Fibroblast of villous mesenchyme (primary cell): ENCODE measurements at regions not wholly inside any gene's neighbourhood (a gene's known extent, or its start where the extent isn't known, plus 50 kb on each side); places are given as distances from the start of the nearest gene placed in this dataset.
"Not testable (repeated sequence)": the region's sequence is repeated elsewhere in the genome, so short reads cannot be mapped to it uniquely, and the experiment has no call there.

Experiments used
- DNase-seq: peaks from one replicate; pipeline ENCODE4 v3.0.0-alpha.2; 2010; ENCODE audit warnings: low read depth
- H3K4me3 ChIP-seq: 2 replicates; pipeline ENCODE4 v1.5.1; 2011; ENCODE audit warnings: low read depth, mild to moderate bottlenecking, low read length
- CTCF ChIP-seq: IDR thresholded peaks from 2 replicates; pipeline ENCODE4 v1.5.1; 2012; ENCODE audit warnings: low read depth, mild to moderate bottlenecking, low read length; ENCODE audit not compliant: insufficient read depth

GRCh38 chr3:22704166-22704565 lies 499.0 kb upstream of the UBE2E2 start:
- DNase-seq = no peak
- H3K4me3 ChIP-seq = no peak overlapping the region
- no peak for TF ChIP-seq CTCF

DNA sequence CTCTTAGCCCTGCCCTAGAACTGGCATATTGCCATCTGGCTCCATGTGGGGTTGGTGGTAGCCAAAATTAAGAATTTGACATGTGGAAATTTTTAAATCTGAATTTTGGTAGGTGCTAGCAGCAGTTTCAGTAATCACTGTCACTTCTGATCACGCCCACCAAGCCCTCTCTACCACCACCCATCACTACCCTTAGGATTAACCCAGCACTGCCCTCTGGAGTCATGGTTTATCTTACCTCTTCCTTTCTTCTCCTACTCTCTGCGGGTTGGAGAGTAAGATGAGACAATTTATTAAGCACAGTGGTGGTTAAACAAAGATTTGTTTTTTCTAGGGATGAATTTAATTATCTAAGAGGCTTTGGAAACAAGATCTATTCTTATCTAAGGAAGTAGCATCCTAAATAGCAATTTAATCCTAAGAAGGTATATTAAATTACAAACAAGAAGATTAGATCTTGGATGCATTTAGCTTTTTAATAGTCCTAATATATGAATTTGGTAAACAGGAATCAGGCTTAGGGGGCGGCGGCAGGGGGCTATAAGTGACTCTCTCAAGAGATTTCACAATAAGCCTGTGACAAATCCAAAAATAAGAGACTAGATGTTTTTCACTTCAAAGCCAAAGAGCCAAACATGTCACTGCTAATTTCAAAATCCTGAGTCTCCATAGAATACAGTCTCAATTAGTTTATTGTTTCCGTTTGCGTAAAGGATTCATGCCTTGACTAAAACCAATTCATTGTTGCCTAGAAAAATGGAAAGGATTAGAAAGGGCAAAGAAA lies 498.4 kb upstream of the UBE2E2 start:
- no peak for DNase-seq
- TF ChIP-seq CTCF = no peak
- H3K4me3 ChIP-seq = no peak overlapping the region

DNA sequence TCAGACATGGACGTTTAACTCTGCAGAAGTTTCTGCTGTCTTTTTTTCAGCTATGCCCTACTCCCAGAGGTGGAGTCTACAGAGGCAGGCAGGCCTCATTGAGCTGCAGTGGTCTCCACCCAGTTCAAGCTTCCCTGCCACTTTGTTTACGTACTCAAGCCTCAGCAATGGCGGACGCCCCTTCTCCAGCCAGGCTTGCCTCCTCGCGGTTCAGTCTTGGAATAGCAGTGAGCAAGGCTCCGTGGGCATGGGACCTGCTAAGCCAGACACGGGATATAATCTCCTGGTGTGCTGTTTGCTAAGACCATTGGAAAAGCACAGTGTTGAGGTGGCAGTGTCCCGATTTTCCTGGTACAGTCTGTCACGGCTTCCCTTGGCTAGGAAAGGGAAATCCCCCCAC lies 496.2 kb upstream of the UBE2E2 start:
- DNase-seq = not testable (repeated sequence)

DNA sequence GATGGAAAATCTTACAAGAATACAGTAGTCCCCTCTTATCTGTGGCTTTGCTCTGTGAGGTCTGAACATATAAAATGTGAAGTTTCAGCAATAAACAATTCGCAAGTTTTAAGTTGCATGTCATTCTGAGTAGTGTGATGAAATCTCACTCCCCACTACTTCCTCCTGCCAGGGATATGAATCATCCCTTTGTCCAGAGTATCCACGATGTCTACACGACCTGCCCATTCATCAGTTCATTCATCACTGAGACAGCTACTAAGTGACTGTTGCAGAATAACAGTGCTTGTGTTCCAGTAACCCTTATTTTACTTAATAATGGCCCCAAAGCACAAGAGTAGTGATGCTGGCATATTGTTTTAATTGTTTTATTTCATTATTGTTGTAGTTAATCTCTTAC lies 489.2 kb upstream of the UBE2E2 start:
- TF ChIP-seq CTCF = no peak
- DNase-seq = peak; percentile 33
- H3K4me3 ChIP-seq = no peak overlapping the region

More for the DNA sequence above, 496.2 kb upstream of the UBE2E2 start:
- not testable (repeated sequence) for H3K4me3 ChIP-seq

- H3K4me3 ChIP-seq = no peak overlapping the region
- DNase-seq = no peak
- no peak for TF ChIP-seq CTCF
These were observed 488.4 kb upstream of the UBE2E2 start for GRCh38 chr3:22714749-22715148.

DNA sequence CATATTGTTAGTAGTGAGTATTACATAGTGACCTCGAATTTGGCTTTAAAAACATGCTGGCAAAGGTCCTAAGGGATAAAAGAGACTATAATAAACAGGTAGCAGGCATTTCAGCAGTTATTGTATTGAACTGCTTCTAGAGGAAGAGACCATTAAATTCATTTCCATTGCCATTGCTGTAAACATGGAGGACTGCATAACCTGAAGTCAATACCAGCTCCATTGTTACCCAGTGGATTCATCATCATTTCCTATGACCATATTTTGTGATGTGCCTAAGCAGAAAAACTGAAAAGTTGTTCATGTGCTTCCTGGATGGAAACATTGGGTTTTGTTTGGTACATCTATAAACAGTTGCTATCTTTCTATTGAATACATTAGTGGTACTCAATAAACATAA lies 482.5 kb upstream of the UBE2E2 start:
- TF ChIP-seq CTCF = no peak
- DNase-seq = no peak

DNA sequence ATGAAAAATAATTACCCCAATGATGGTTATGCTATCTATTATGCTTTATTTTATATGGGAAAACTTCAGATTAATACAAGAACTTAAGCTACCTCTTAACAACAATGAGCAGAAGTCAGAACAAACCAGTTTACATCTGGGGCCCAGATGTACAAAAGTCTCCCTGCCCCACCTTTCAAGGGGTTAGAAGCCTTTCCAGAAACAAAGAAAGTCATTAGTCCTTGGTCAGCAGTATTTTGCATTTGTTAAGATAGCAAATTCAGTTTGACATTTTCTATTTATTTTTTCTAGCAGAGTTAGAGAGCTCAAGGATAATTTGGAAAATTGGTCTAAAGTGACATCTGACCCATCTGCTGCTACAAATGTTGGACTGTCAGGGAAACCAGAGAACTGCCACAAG lies 478.7 kb upstream of the UBE2E2 start:
- TF ChIP-seq CTCF = no peak
- no peak overlapping the region for H3K4me3 ChIP-seq
- no peak for DNase-seq

More for the DNA sequence above, 482.5 kb upstream of the UBE2E2 start:
- H3K4me3 ChIP-seq = no peak overlapping the region
